ENCODE measurements at regions not wholly inside any gene's neighbourhood (a gene's known extent, or its start where the extent isn't known, plus 50 kb on each side); places are given as distances from the start of the nearest gene placed in this dataset.

DNA sequence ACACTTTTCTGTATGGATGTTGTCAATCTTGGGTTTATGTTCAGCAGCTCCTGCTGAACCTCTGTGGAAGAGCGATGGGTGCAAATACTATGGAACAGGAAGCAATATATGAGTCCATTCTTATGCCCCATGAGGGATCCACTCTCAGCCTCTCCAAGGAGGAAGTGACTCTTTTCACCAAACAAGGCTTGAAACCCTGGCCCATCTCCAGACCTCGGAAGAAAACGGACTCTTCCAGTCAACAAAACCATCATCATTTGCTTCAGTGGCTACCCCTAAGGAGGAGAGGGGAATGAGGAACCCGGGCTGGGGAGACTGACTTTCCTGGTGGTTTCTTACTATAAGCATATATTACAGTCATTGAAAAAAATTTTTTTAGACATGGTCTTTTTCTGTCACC, 206.2 kb downstream of the AXIN2 start:
- WGBS (ENCODE audit: insufficient coverage, low coverage, low lambda C conversion rate, missing lambda C conversion rate) = 57% methylated on average over 4 of the region's 4 CpGs
- no peak for ATAC-seq
- no peak for TF ChIP-seq POLR2A (IDR thresholded peaks at IDR 0.05)
- TF ChIP-seq, protein P1, sequence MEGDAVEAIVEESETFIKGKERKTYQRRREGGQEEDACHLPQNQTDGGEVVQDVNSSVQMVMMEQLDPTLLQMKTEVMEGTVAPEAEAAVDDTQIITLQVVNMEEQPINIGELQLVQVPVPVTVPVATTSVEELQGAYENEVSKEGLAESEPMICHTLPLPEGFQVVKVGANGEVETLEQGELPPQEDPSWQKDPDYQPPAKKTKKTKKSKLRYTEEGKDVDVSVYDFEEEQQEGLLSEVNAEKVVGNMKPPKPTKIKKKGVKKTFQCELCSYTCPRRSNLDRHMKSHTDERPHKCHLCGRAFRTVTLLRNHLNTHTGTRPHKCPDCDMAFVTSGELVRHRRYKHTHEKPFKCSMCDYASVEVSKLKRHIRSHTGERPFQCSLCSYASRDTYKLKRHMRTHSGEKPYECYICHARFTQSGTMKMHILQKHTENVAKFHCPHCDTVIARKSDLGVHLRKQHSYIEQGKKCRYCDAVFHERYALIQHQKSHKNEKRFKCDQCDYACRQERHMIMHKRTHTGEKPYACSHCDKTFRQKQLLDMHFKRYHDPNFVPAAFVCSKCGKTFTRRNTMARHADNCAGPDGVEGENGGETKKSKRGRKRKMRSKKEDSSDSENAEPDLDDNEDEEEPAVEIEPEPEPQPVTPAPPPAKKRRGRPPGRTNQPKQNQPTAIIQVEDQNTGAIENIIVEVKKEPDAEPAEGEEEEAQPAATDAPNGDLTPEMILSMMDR (IDR thresholded peaks at IDR 0.05) = no peak

DNA sequence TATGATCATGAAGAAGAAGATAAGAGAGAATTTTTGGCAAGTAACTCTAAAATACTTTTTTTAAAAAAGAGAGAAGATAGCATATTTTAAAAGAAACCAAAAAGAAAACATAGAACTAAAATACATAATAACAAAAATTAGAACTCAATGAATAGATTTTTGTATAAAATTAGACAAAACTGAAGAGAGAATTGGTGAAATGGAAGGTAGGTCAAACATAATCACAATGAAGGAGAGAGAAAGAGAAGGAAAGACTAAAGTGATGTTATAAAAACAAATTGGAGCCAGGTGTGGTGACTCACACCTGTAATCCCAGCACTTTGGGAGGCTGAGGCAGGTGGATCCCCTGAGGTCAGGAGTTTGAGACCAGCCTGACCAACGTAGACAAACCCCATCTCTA, 211.5 kb downstream of the AXIN2 start:
- WGBS (ENCODE audit: insufficient coverage, low coverage, low lambda C conversion rate, missing lambda C conversion rate) = 43% methylated on average over 1 of the region's 1 CpG
- Histone ChIP-seq H3K36me3 (no peaks in the 10 kb centered on the region), H3K27me3 (no peaks in the 10 kb centered on the region), H3K4me1 (no peaks in the 10 kb centered on the region), H3K9me3 (no peaks in the 10 kb centered on the region), H3K4me3 (no peak overlapping the region), H3K27ac (no peak overlapping the region)
- DNase-seq = no peak
- intact Hi-C loops (cut with DNase I) = no loop called here
- TF ChIP-seq POLR2A (IDR thresholded peaks at IDR 0.05) = no peak
- TF ChIP-seq, protein P1 (IDR thresholded peaks at IDR 0.05) = no peak
- no peak for ATAC-seq

More for the DNA sequence above, 206.2 kb downstream of the AXIN2 start:
- Histone ChIP-seq H3K36me3 (no peaks in the 10 kb centered on the region), H3K27me3 (no peaks in the 10 kb centered on the region), H3K27ac (no peak overlapping the region), H3K4me1 (no peaks in the 10 kb centered on the region), H3K9me3 (no peaks in the 10 kb centered on the region), H3K4me3 (no peak overlapping the region)
- intact Hi-C loops (cut with DNase I) = no loop called here
- DNase-seq = no peak

DNA sequence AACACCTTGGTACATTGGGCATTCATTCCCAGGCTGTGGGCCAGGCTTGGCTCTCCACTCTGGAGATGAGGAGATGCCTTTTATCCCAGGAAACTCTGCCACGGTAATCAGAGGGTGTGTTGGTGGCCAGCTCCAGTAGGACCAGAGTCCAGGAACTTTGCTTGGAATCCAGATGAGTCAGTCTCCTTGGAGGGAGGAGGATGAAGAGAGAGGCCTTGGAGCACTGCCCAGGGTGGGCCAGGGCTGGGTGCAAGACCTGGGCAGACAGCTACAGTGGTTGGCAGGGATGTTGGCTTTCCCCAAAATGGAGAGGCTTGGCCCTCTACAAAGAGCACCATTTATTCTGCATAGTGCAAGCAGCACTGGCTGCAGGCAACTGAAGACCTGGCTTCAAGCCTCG, 209.0 kb downstream of the RGS9 start:
- H3K36me3 ChIP-seq = no peaks in the 10 kb centered on the region
- WGBS (ENCODE audit: insufficient coverage, low coverage, low lambda C conversion rate, missing lambda C conversion rate) = 51% methylated on average over 2 of the region's 2 CpGs
- no peaks in the 10 kb centered on the region for H3K27me3 ChIP-seq
- H3K27ac ChIP-seq = no peak overlapping the region
- no peak for ATAC-seq
- intact Hi-C loops (cut with DNase I) = no loop called here
- no peak overlapping the region for H3K4me3 ChIP-seq
- DNase-seq = no peak
- no peak for TF ChIP-seq POLR2A (IDR thresholded peaks at IDR 0.05)
- no peaks in the 10 kb centered on the region for H3K4me1 ChIP-seq
- no peaks in the 10 kb centered on the region for H3K9me3 ChIP-seq

DNA sequence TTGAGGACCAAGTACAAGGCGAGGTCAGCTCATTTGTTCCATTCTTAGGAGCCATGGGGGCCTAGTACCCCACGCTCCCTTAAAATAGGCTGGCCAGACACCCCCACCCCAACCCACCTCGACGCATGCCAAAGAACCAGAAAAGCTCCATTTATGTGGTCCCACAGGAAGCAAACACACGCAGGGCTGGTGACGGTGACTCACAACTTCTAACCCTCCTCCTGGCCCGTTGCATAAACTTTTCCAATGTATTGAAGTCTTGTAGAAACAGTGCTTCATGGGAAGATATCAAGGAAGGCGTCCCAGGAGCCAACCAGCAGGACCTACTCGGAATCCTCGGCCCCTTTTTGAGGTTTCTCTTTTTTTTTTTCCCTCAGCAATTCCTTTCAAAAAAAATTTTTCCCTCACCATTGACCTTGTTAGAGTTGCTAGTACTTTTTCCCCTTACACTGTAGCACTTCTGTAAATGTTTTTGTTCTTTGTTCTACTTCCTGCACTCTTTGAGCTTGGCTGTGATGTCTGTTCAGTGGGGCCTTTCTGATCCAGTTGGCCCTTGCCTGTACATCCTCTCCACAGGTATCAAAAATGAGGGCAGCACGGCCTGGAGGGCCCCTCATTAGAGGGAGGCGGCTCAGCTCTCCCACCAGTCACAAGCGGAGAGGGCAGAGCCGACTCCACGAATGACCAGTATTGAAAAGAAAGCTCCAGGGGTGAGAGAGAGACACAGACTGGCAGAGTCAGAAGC, 208.3 kb downstream of the RGS9 start:
- H3K36me3 ChIP-seq = no peaks in the 10 kb centered on the region
- no peak overlapping the region for H3K27ac ChIP-seq
- TF ChIP-seq, protein P1 (IDR thresholded peaks at IDR 0.05) = no peak
- TF ChIP-seq POLR2A (IDR thresholded peaks at IDR 0.05) = no peak
- no peaks in the 10 kb centered on the region for H3K4me1 ChIP-seq
- intact Hi-C loops (cut with DNase I) = no loop called here
- WGBS (ENCODE audit: insufficient coverage, low coverage, low lambda C conversion rate, missing lambda C conversion rate) = 73% methylated on average over 13 of the region's 15 CpGs
- ATAC-seq (no peak), DNase-seq (no peak)
- H3K4me3 ChIP-seq = no peak overlapping the region
- no peaks in the 10 kb centered on the region for H3K27me3 ChIP-seq
- no peaks in the 10 kb centered on the region for H3K9me3 ChIP-seq

DNA sequence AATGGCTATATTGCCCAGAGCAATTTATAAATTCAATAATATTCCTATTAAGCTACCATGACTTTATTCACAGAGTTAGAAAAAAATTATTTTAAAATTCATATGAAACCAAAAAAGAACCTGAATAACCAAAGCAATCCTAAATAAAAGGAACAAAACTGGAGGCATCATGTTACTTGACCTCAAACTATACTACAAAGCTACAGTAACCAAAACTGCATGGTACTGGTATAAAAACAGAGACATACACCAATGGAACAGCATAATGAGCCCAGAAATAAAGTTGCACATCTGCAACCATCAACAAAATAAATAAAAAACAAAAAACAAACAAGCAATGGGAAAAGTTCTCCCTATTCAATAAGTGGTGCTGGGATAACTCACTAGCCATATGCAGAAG, 203.2 kb downstream of the RGS9 start:
- H3K36me3 ChIP-seq = no peaks in the 10 kb centered on the region
- no peak overlapping the region for H3K27ac ChIP-seq
- H3K4me1 ChIP-seq = no peaks in the 10 kb centered on the region
- H3K27me3 ChIP-seq = no peaks in the 10 kb centered on the region
- no peaks in the 10 kb centered on the region for H3K9me3 ChIP-seq
- no peak for ATAC-seq
- no peak for DNase-seq
- H3K4me3 ChIP-seq = no peak overlapping the region
- TF ChIP-seq, protein P1 (IDR thresholded peaks at IDR 0.05) = no peak
- TF ChIP-seq POLR2A (IDR thresholded peaks at IDR 0.05) = no peak
- intact Hi-C loops (cut with DNase I) = no loop called here

All from right lobe of liver (tissue), 6 donors.